Liver (tissue), 3 donors: ENCODE measurements at regions not wholly inside any gene's neighbourhood (a gene's known extent, or its start where the extent isn't known, plus 50 kb on each side); places are given as distances from the start of the nearest gene placed in this dataset.
"Not testable (repeated sequence)": the region's sequence is repeated elsewhere in the genome, so short reads cannot be mapped to it uniquely, and the experiment has no call there.

Source experiments
- CTCF ChIP-seq: fragments of 150-350 bp; IDR thresholded peaks from 2 replicates; pipeline ENCODE4 v1.5.1; 2017; ENCODE audit warnings: improper control_type of control experiment, low read depth, low read length; ENCODE audit not compliant: missing input control
- GABPA ChIP-seq, 2 donors: IDR thresholded peaks in 1 of 2; conservative IDR thresholded peaks in 1 of 2; 2 replicates each; pipeline ENCODE4 v1.6.1; 2016; ENCODE audit warnings: antibody characterized with exemption in 2 of 2, mild to moderate bottlenecking in 1 of 2, moderate library complexity in 1 of 2
- HNF4G ChIP-seq: IDR thresholded peaks from 2 replicates; pipeline ENCODE4 v1.6.1; 2016; ENCODE audit warnings: antibody characterized with exemption
- JUND ChIP-seq, 2 donors: IDR thresholded peaks; 2 replicates each; pipeline ENCODE4 v1.6.1; 2016; ENCODE audit warnings: antibody characterized with exemption in 2 of 2
- MAX ChIP-seq: IDR thresholded peaks from 2 replicates; pipeline ENCODE4 v1.6.1; 2016; ENCODE audit warnings: antibody characterized with exemption
- RAD21 ChIP-seq, 2 donors: IDR thresholded peaks; 2 replicates each; pipeline ENCODE4 v1.6.1; 2016; ENCODE audit warnings: antibody characterized with exemption in 2 of 2, mild to moderate bottlenecking in 2 of 2
- SP1 ChIP-seq: IDR thresholded peaks from 2 replicates; pipeline ENCODE4 v1.6.1; 2018; ENCODE audit warnings: antibody characterized with exemption, mild to moderate bottlenecking
- TAF1 ChIP-seq: conservative IDR thresholded peaks from 2 replicates; pipeline ENCODE4 v1.6.1; 2016; ENCODE audit warnings: antibody characterized with exemption, mild to moderate bottlenecking
- YY1 ChIP-seq: IDR thresholded peaks from 2 replicates; pipeline ENCODE4 v1.6.1; 2016; ENCODE audit warnings: antibody characterized with exemption, mild to moderate bottlenecking
- ZBTB33 ChIP-seq: IDR thresholded peaks from 2 replicates; pipeline ENCODE4 v1.6.1; 2016; ENCODE audit warnings: antibody characterized with exemption
- donor health status: healthy.
- donor health status: healthy.

GRCh38 chr2:40013962-40014361 lies 234.9 kb upstream of the THUMPD2 start:
- not testable (repeated sequence) for TF ChIP-seq CTCF; RAD21 (IDR thresholded peaks at IDR 0.05); MAX; HNF4G; TAF1; GABPA (IDR thresholded peaks at IDR 0.05 in 1 of 2, conservative IDR thresholded peaks at IDR 0.05 in 1 of 2); SP1; JUND (IDR thresholded peaks at IDR 0.05); ZBTB33; YY1
